T-helper 17 cell (primary cell): ENCODE measurements at regions not wholly inside any gene's neighbourhood (a gene's known extent, or its start where the extent isn't known, plus 50 kb on each side); places are given as distances from the start of the nearest gene placed in this dataset.
"Not testable (repeated sequence)": the region's sequence is repeated elsewhere in the genome, so short reads cannot be mapped to it uniquely, and the experiment has no call there.

Experiments used
- ATAC-seq: fragments of 150-1000 bp; cut with Tn5 transposase; 2 replicates; pipeline ENCODE4 v1.10.0; 2021; ENCODE audit warnings: mild to moderate bottlenecking, moderate library complexity
- DNase-seq, 3 donors: peaks; one replicate each; pipeline versions ENCODE4 v3.0.0 to v3.0.0-alpha.2; 2020 to 2021
- H3K9me3 ChIP-seq: one replicate; pipeline ENCODE4 v1.7.0; 2013; ENCODE audit warnings: low read length, mild to moderate bottlenecking; ENCODE audit not compliant: control insufficient read depth, poor library complexity, severe bottlenecking
- H3K27ac Mint-ChIP-seq: one replicate; pipeline ENCODE4 v1.8.0; 2022; ENCODE audit warnings: mild to moderate bottlenecking, moderate library complexity, mixed read lengths
- H3K27me3 Mint-ChIP-seq: one replicate; pipeline ENCODE4 v1.8.0; 2022; ENCODE audit warnings: mixed read lengths
- H3K36me3 Mint-ChIP-seq: one replicate; pipeline ENCODE4 v1.8.0; 2022; ENCODE audit warnings: low read depth, mixed read lengths
- H3K4me1 Mint-ChIP-seq: one replicate; pipeline ENCODE4 v1.8.0; 2022; ENCODE audit warnings: mild to moderate bottlenecking, mixed read lengths
- H3K4me3 Mint-ChIP-seq: one replicate; pipeline ENCODE4 v1.8.0; 2022; ENCODE audit warnings: mild to moderate bottlenecking, moderate library complexity, mixed read lengths

DNA sequence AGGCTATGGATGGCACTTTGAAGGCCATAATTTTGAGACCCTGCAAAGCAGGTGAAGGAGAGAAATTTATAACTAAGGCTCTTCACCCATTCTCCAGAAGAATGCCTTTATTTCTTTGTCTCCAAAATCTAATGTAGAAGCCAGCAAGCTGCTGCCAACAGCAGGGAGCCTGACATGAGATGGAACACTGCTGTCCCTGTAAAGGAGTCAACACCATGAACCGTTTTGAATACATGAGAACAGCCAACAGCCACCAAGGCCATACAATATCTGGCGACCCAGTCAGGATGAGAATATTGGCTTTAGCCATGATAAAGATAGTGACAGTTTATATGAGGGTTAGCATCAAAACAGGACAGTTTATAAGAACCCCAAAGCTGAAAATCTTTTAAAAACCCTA is 121.2 kb upstream of the LIFR start:
- peaks cover 10% of the 10 kb centered on the region for H3K27me3 Mint-ChIP-seq
- no peak for DNase-seq
- H3K4me3 Mint-ChIP-seq, result no peak overlapping the region
- no peaks in the 10 kb centered on the region for H3K36me3 Mint-ChIP-seq
- ATAC-seq, result no peak
- H3K27ac Mint-ChIP-seq, result no peak overlapping the region
- no peaks in the 10 kb centered on the region for H3K9me3 ChIP-seq
- H3K4me1 Mint-ChIP-seq, result no peaks in the 10 kb centered on the region

DNA sequence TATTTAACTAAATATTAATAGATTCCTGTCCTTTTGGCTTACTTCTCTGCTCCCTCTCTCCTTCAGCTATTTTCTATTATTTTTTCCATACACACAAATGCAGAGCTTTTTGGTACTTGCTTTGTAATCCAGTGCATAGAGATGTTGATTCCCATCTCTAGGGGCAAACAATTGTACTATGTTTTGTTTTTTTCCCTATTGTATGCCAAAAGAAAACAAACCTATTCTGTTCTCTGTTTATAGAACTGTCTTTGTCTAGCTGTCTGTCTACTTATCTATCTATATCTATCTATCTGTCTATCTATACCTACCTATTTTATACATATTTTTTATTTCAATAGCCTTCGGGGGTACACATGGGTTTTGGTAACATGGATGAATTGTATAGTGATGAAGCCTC is 121.6 kb upstream of the LIFR start:
- DNase-seq (no peak), ATAC-seq (no peak)
- Mint-ChIP-seq H3K4me1 (no peaks in the 10 kb centered on the region), H3K36me3 (no peaks in the 10 kb centered on the region), H3K27ac (no peak overlapping the region), H3K4me3 (no peak overlapping the region), H3K27me3 (peaks cover 10% of the 10 kb centered on the region)
- no peaks in the 10 kb centered on the region for H3K9me3 ChIP-seq

DNA sequence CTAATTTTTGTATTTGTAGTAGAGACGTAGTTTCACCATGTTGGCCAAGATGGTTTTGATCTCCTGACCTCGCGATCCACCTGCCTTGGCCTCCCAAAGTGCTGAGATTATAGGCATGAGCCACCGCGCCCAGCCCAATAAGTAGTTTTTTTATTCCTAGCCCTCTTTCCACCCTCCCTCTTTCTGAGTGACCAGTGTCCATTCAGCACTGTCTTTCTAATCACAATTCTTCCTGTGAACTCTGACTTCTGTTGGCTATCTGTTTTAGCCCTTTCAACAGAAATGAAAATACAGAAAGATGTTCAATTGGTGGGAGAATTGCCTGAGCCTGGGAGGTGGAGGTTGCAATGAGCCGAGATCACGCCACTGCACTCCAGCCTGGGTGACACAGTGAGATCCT is 122.3 kb upstream of the LIFR start:
- not testable (repeated sequence) for H3K4me1 Mint-ChIP-seq, ATAC-seq, H3K27ac Mint-ChIP-seq

DNA sequence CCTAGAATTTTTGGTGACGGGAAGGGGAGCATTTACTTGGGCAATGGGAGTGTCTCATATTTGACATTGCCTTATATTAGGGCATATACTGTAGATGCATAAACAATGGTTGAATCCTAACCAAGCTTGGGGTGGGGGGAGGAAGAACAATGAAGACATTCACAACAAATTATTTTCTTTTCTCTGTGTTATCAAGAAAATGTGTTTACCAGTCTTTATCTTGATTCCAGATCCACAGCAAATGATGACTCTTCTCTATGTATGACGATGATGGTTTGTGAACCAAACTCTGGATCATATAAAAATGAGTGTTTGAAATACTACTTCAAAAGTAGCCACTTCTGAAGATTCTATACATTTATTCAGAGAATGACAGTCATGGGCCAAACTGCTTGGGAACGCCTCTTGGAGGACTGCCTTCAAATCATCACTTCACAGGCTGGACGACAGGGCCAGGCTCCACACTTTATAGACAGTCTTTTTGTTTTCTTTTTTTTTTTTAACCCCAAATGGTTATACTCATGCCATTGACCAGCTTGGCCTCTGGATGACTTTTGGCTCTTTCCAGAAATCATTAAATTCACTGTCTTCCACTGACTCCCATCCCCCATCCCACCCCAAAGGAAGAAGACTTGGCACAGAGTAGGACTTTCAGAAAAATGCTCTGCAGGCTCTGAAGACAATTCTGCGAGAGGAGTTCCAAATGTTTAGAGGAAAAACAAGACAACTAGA is 123.8 kb upstream of the LIFR start:
- H3K27ac Mint-ChIP-seq, result no peak overlapping the region
- ATAC-seq, result no peak
- no peak for DNase-seq
- no peak overlapping the region for H3K4me3 Mint-ChIP-seq
- H3K9me3 ChIP-seq, result no peaks in the 10 kb centered on the region
- no peaks in the 10 kb centered on the region for H3K4me1 Mint-ChIP-seq
- peaks cover 10% of the 10 kb centered on the region for H3K27me3 Mint-ChIP-seq
- H3K36me3 Mint-ChIP-seq, result no peaks in the 10 kb centered on the region

More for the DNA sequence above, 122.3 kb upstream of the LIFR start:
- not testable (repeated sequence) for H3K9me3 ChIP-seq, H3K4me3 Mint-ChIP-seq, H3K36me3 Mint-ChIP-seq, DNase-seq, H3K27me3 Mint-ChIP-seq

DNA sequence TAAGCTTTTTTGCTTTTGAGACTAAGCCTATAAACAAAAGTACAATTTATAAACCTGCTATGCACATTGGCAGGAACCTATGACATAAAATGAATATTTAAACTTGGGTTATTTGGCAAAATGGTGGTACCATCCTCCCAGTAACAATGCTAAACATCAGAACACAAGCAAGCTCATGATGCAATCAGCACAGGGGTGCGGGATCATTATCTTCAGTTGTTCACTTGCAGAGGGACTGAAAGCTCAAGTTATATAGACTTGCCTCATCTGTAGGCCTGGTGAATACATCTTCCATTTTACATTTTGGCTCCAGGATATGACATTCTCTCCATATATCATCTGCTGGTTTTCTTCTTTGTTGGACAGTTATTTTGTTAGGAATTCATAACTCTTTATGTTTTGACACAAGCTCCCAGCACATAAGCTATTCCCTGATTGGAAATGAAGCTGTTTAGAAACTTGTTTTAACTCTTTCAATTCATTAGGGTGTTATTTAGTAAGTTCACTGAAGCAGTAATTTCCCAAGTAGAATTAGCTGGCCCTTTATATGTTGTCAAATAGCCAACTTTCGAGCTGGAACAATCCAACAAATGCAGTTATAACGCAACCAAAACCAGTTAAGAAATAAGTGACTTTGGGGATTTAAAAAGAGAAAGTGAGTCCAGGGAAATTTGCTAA is 124.7 kb upstream of the LIFR start:
- Mint-ChIP-seq H3K27me3 (peaks cover 10% of the 10 kb centered on the region), H3K27ac (no peak overlapping the region), H3K4me1 (no peaks in the 10 kb centered on the region), H3K36me3 (no peaks in the 10 kb centered on the region), H3K4me3 (no peak overlapping the region)
- H3K9me3 ChIP-seq, result no peaks in the 10 kb centered on the region
- DNase-seq, result no peak
- no peak for ATAC-seq

DNA sequence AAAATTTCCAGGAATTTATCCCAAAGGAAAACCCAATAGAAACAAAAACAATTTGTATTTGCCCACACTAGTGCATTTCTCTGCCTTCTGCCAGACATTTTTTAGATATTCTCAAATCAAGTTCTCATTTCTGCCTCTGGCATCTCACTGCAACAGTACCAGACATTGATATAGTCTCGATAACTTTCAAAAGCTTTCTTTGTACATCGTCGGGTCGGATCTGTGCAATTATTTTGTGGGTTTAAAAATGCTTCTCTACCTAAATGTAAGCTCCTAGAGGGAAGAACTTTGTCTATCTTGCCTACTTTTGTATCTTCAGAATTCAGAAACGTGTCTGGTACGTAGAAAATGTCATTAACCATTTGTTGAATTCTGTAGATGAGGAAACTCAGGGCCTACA is 125.5 kb upstream of the LIFR start:
- H3K27me3 Mint-ChIP-seq, result peaks cover 3% of the 10 kb centered on the region
- ATAC-seq, result no peak
- H3K27ac Mint-ChIP-seq, result no peak overlapping the region
- no peaks in the 10 kb centered on the region for H3K9me3 ChIP-seq
- no peak for DNase-seq
- no peaks in the 10 kb centered on the region for H3K4me1 Mint-ChIP-seq
- H3K4me3 Mint-ChIP-seq, result no peak overlapping the region
- no peaks in the 10 kb centered on the region for H3K36me3 Mint-ChIP-seq

DNA sequence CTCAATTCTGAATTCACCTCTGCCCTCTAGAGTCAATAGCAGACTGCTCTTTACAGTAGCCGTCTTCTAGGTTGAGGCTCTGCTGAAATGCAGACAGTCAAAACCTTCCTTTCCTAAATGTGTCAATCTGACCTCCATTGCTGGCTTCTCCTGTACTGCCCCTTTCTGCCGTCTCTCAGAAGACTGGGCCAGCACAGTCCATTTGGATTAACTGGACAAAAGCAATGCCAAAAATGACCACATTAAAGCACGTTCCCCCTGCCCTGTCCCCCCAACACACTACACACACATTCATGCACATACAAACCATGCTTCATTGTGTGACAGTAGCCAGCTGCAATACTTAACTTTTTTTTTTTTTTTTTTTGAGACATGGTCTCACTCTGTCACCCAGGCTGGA is 130.2 kb upstream of the LIFR start:
- DNase-seq, result no peak
- Mint-ChIP-seq H3K4me1 (no peaks in the 10 kb centered on the region), H3K36me3 (no peaks in the 10 kb centered on the region), H3K4me3 (no peak overlapping the region), H3K27ac (no peak overlapping the region), H3K27me3 (no peaks in the 10 kb centered on the region)
- H3K9me3 ChIP-seq, result no peaks in the 10 kb centered on the region
- ATAC-seq, result no peak

DNA sequence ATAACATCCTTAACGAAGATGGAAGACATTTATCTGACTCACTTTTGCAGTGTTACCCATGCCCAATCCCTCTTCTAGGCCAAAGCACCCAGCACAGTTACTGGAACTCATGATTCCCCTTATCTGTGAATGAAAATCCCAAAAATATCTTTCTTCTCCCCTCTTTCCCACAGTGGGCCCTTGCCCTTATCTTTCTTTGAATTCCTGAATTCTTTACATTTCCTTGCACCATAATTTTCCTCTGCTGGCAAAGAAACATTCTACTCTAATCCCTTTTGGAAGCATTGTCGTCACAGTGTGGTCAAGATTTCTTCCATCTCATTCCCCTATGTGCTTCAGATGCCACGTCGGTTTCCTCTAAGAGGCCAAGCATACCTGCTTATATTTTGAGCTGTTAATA is 135.9 kb upstream of the LIFR start:
- Mint-ChIP-seq H3K36me3 (no peaks in the 10 kb centered on the region), H3K27me3 (peaks cover 10% of the 10 kb centered on the region)

DNA sequence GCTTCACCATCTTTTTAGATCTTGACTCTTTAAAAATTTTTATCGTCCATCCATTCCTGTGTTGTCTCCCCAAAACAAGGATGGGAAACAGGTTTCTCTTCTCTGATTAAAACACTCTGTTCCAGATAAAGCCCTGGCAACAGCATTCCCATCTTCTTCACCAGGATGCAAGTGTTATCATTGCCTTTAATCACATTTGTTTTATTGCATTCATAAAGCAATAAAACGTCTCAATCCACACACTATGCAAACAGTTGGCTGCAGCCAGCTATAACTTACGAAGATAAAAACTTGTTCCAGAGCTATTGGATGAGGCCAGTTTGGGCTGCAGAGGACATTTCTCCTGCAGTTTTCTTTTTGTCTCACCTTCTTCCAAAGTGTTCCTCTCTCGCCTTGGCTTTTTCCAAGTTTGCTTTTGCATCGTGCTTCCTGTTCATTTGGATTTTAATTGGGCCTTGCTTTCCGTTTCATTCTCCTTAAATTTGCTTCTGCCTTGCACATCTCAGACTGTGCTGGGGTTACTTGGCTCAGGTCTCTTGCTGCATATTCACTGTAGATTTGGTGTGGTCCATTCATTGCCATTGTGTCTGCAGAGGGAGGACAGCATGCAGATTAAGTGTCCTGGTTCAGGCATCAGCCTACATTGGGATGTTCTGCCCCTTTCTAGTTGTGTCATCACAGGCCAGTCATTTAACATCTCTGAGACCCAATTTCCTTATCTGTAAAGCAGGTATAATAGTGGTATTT is 136.5 kb upstream of the LIFR start:
- ATAC-seq (no peak), DNase-seq (no peak)
- H3K9me3 ChIP-seq, result no peaks in the 10 kb centered on the region
- no peak overlapping the region for H3K27ac Mint-ChIP-seq
- peaks cover 10% of the 10 kb centered on the region for H3K27me3 Mint-ChIP-seq
- no peaks in the 10 kb centered on the region for H3K36me3 Mint-ChIP-seq
- no peaks in the 10 kb centered on the region for H3K4me1 Mint-ChIP-seq
- no peak overlapping the region for H3K4me3 Mint-ChIP-seq

More for the DNA sequence above, 135.9 kb upstream of the LIFR start:
- DNase-seq (no peak), ATAC-seq (no peak)
- no peak overlapping the region for H3K27ac Mint-ChIP-seq
- no peak overlapping the region for H3K4me3 Mint-ChIP-seq
- no peaks in the 10 kb centered on the region for H3K9me3 ChIP-seq
- H3K4me1 Mint-ChIP-seq, result no peaks in the 10 kb centered on the region

DNA sequence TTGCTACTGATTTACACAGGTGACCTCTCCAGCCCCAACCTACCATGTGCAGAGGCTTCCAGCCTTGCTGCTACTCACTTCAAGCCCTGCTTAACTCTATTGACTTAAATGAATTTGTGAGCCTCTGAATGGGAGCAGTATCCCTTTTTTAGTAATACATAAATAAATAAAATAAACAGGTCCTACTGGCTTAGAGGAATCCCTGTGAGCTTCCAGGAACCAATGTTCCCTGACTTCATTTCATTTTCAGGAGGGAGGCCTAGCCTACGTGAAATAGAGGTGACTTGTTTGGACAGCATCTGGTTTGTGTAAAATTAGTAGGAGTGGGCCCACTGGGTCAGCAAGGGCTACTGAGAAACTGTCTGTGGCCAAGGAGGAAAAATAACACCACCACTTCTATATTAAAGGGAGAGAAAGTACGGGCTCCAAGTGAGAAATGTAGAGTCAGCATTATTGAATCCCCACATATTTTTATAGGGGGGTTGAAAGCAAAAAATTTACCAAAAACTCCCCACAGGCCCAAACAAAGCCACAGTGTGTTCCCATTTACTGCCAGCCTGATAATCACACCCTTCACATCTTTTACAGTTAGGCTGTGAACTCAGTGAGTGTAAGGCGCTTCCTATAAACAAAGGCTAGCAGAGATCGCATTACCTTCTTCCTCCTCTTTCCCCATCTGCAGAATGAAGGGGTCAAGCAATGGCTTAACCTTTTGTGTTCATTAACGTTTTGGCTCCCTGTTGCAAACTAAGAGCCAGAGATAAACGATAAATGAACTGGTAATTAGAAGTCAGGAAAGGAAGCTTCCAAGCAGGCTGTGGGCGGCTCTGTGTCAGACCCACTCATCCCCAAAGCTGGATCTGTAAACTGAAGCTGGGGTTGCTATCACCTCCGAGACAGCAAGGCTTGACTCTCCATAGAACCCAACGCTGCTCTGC is 138.8 kb upstream of the LIFR start:
- H3K27me3 Mint-ChIP-seq, result peaks cover 10% of the 10 kb centered on the region
- ATAC-seq, result no peak
- H3K36me3 Mint-ChIP-seq, result no peaks in the 10 kb centered on the region
- no peak for DNase-seq
- H3K9me3 ChIP-seq, result no peaks in the 10 kb centered on the region
- no peak overlapping the region for H3K4me3 Mint-ChIP-seq
- no peaks in the 10 kb centered on the region for H3K4me1 Mint-ChIP-seq
- no peak overlapping the region for H3K27ac Mint-ChIP-seq

DNA sequence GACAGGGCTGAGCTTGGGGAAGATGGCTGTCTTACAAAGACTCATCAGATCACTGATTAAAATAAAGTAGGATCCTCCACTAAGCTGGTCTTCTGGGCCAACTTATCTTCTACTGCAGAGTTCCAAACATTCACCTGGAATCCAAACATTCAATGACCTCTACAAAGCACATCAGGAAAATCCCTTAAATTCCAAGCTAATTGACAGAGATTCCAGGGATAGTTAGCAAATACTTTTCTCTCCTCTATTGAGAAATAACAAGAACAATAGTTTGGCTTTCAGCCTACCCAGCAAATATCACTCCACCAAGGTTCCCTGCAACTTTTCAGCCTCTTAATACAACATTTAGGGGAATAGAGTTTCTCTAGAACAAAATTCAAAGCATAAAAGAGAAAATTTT is 140.6 kb upstream of the LIFR start:
- ATAC-seq (no peak), DNase-seq (no peak)
- Mint-ChIP-seq H3K27me3 (peaks cover 10% of the 10 kb centered on the region), H3K4me3 (no peak overlapping the region), H3K36me3 (no peaks in the 10 kb centered on the region), H3K4me1 (no peaks in the 10 kb centered on the region), H3K27ac (no peak overlapping the region)
- no peaks in the 10 kb centered on the region for H3K9me3 ChIP-seq

DNA sequence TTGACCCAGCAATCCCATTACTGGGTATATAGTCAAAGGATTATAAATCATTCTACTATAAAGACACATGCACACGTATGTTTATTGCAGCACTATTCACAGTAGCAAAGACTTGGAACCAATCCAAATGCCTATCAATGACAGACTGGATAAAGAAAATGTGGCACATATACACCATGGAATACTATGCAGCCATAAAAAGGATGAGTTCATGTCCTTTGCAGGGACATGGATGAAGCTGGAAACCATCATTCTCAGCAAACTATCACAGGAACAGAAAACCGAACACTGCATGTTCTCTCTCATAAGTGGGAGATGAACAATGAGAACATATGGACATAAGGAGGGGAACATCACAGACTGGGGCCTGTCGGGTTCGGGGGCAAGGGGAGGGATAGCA is 140.3 kb upstream of the OSMR start:
- ATAC-seq, H3K27me3 Mint-ChIP-seq, DNase-seq, H3K9me3 ChIP-seq, H3K4me1 Mint-ChIP-seq, H3K4me3 Mint-ChIP-seq, H3K36me3 Mint-ChIP-seq, H3K27ac Mint-ChIP-seq: not testable (repeated sequence)

DNA sequence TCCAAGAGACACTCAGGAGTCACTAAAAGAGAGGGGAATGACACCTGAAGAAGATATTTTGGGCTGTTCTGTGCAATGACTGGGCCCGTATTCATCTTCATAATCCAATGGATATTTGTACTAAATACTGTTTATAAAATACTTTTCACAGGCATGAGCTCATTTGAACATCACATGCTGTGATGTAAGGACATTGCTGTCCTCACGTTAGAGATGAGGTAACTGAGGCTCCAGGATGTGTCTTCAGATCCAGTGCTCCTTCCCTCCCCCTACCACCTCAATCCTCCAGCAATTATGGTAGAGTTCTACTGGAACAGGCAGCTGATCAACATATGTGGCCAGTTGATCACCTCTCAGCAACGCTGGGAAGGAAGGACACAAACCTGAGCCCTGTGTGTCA is 139.4 kb upstream of the OSMR start:
- H3K9me3 ChIP-seq, result no peaks in the 10 kb centered on the region
- H3K27me3 Mint-ChIP-seq, result peaks cover 5% of the 10 kb centered on the region
- H3K4me1 Mint-ChIP-seq, result no peaks in the 10 kb centered on the region
- no peaks in the 10 kb centered on the region for H3K36me3 Mint-ChIP-seq
- H3K27ac Mint-ChIP-seq, result no peak overlapping the region
- DNase-seq (no peak), ATAC-seq (no peak)
- no peak overlapping the region for H3K4me3 Mint-ChIP-seq
